T-cell (primary cell): ENCODE measurements at regions not wholly inside any gene's neighbourhood (a gene's known extent, or its start where the extent isn't known, plus 50 kb on each side); places are given as distances from the start of the nearest gene placed in this dataset.

Experiments
- ATAC-seq, 4 experiments: fragments of 200-7000 bp in 3 of 4; fragments of 150-1000 bp in 1 of 4; cut with Tn5 transposase; replicated peaks in 1 of 4; 1 replicate in 3 of 4; 2 replicates in 1 of 4; pipeline ENCODE4 v1.10.0; 2021; ENCODE audit warnings: moderate library complexity in 3 of 4, mild to moderate bottlenecking in 2 of 4, moderate number of reproducible peaks in 1 of 4
- CTCF ChIA-PET, 2 donors: fragments of 300-600 bp; sonication (Branson Sonifier 250); formaldehyde crosslinking; loops; one replicate each; lab custom pipeline; 2022; ENCODE audit warnings: antibody characterized with exemption in 2 of 2; lab: Charles Lee
- POLR2A ChIA-PET, 2 donors: fragments of 300-600 bp; sonication (Branson Sonifier 250); formaldehyde crosslinking; loops; one replicate each; lab custom pipeline; 2022; ENCODE audit warnings: antibody characterized with exemption in 2 of 2; lab: Charles Lee
- DNase-seq, 35 experiments: peaks; one replicate each; pipeline versions ENCODE4 v3.0.0 to v3.0.0-alpha.2; 2013 to 2023
- H3K27ac ChIP-seq: one replicate; pipeline ENCODE4 v1.5.1; 2013; ENCODE audit warnings: low read length
- H3K27me3 ChIP-seq, 2 experiments: replicated peaks in 1 of 2; 1 replicate in 1 of 2; 2 replicates in 1 of 2; pipeline versions ENCODE4 v1.6.1 to v1.7.0; 2013; ENCODE audit warnings: low read length in 1 of 2, mixed read lengths in 1 of 2; ENCODE audit not compliant: control insufficient read depth in 2 of 2, insufficient read depth in 2 of 2; ENCODE audit errors: extremely low read depth in 1 of 2
- H3K36me3 ChIP-seq, 2 donors: 1 replicate in 1 of 2; 2 replicates in 1 of 2; pipeline versions ENCODE4 v1.6.1 to v1.7.0; 2013; ENCODE audit warnings: low read length in 1 of 2; ENCODE audit not compliant: control insufficient read depth in 2 of 2, insufficient read depth in 1 of 2; ENCODE audit errors: extremely low read depth in 1 of 2
- H3K4me1 ChIP-seq, 2 experiments: 1 replicate in 1 of 2; 2 replicates in 1 of 2; pipeline versions ENCODE4 v1.6.1 to v1.7.0; 2013; ENCODE audit warnings: low read length in 2 of 2, mixed read lengths in 1 of 2; ENCODE audit not compliant: insufficient read depth in 2 of 2, control insufficient read depth in 1 of 2; ENCODE audit errors: extremely low read depth in 1 of 2
- H3K4me3 ChIP-seq, 2 donors: 1 replicate in 1 of 2; 2 replicates in 1 of 2; pipeline versions ENCODE4 v1.5.1 to v1.7.0; 2013; ENCODE audit warnings: mild to moderate bottlenecking in 2 of 2, low read length in 1 of 2, moderate library complexity in 1 of 2; ENCODE audit not compliant: control insufficient read depth in 1 of 2; ENCODE audit errors: extremely low read depth in 1 of 2
- H3K9me3 ChIP-seq: 2 replicates; pipeline ENCODE4 v1.7.0; 2013
- H3K27ac Mint-ChIP-seq, 2 donors: one replicate each; pipeline ENCODE4 v1.8.0; 2020 to 2021; ENCODE audit warnings: mild to moderate bottlenecking in 2 of 2, mixed read lengths in 2 of 2
- H3K27me3 Mint-ChIP-seq, 2 donors: one replicate each; pipeline ENCODE4 v1.8.0; 2021 to 2022; ENCODE audit warnings: mixed read lengths in 2 of 2
- H3K36me3 Mint-ChIP-seq: one replicate; pipeline ENCODE4 v1.8.0; 2021; ENCODE audit warnings: mixed read lengths
- H3K4me1 Mint-ChIP-seq, 3 donors: one replicate each; pipeline ENCODE4 v1.8.0; 2020 to 2022; ENCODE audit warnings: mixed read lengths in 3 of 3, mild to moderate bottlenecking in 1 of 3
- H3K4me3 Mint-ChIP-seq, 3 donors: one replicate each; pipeline ENCODE4 v1.8.0; 2020 to 2022; ENCODE audit warnings: mild to moderate bottlenecking in 3 of 3, mixed read lengths in 3 of 3, moderate library complexity in 3 of 3
- H3K9me3 Mint-ChIP-seq, 3 donors: one replicate each; pipeline ENCODE4 v1.8.0; 2020 to 2022; ENCODE audit warnings: mixed read lengths in 3 of 3
- WGBS: methylation state at CpG from one replicate; pipeline ENCODE4 v1.1.5; 2013; ENCODE audit warnings: missing lambda C conversion rate; ENCODE audit not compliant: insufficient coverage; 5-methylcytosine and 5-hydroxymethylcytosine counted together

GRCh38 chr4:42751587-42751986, 94.7 kb upstream of the ATP8A1 start:
- Histone ChIP-seq H3K4me3 (no peak overlapping the region), H3K4me1 (no peaks in the 10 kb centered on the region), H3K27me3 (no peaks in the 10 kb centered on the region), H3K27ac (no peak overlapping the region), H3K36me3 (no peaks in the 10 kb centered on the region), H3K9me3 (no peaks in the 10 kb centered on the region)
- DNase-seq: no peak
- no peak overlapping the region for H3K27ac Mint-ChIP-seq
- H3K36me3 Mint-ChIP-seq: no peaks in the 10 kb centered on the region
- H3K9me3 Mint-ChIP-seq: no peaks in the 10 kb centered on the region
- CTCF ChIA-PET: interaction anchor here in 1 of 2 donors (1.1 to 3.6 kb wide), 3 partner anchors 180 to 184 kb away, joined by 6 to 39 read pairs (median 6); no protein-coding TSS in a partner anchor
- no peak for ATAC-seq
- no peaks in the 10 kb centered on the region for H3K4me1 Mint-ChIP-seq
- H3K27me3 Mint-ChIP-seq: no peaks in the 10 kb centered on the region
- no CpG with 5 or more reads among the region's 1 CpG for WGBS
- POLR2A ChIA-PET: no interaction called here
- H3K4me3 Mint-ChIP-seq: no peak overlapping the region

GRCh38 chr4:42750856-42751255, 94.0 kb upstream of the ATP8A1 start:
- Mint-ChIP-seq H3K27ac (no peak overlapping the region), H3K4me1 (no peaks in the 10 kb centered on the region), H3K27me3 (no peaks in the 10 kb centered on the region)

GRCh38 chr4:42750091-42750490, 93.2 kb upstream of the ATP8A1 start:
- CTCF ChIA-PET: interaction anchor here (0.6 to 3.6 kb wide), 8 partner anchors 115 to 230 kb away, joined by 3 to 39 read pairs (median 4); no protein-coding TSS in a partner anchor
- no CpG with 5 or more reads among the region's 1 CpG for WGBS
- peak in 3 of 4 experiments; percentile 64 to 84 (median 64) for ATAC-seq

More at GRCh38 chr4:42750856-42751255, 94.0 kb upstream of the ATP8A1 start:
- ChIA-PET CTCF (interaction anchor here (0.6 to 3.6 kb wide), 6 partner anchors 116 to 184 kb away, joined by 3 to 39 read pairs (median 6); no protein-coding TSS in a partner anchor), POLR2A (interaction anchor here in 1 of 2 donors (0.5 kb wide), 1 partner anchor 93 kb away, joined by 12 read pairs; no protein-coding TSS in a partner anchor)
- Histone ChIP-seq H3K27ac (no peak overlapping the region), H3K36me3 (no peaks in the 10 kb centered on the region), H3K9me3 (no peaks in the 10 kb centered on the region), H3K4me3 (no peak overlapping the region), H3K4me1 (no peaks in the 10 kb centered on the region), H3K27me3 (no peaks in the 10 kb centered on the region)
- DNase-seq (no peak), ATAC-seq (no peak)
- H3K36me3 Mint-ChIP-seq: no peaks in the 10 kb centered on the region
- peaks cover 0 to under 1% (median 0%) of the 10 kb centered on the region in 3 donors for H3K9me3 Mint-ChIP-seq
- no peak overlapping the region for H3K4me3 Mint-ChIP-seq
- 100% methylated on average over 1 of the region's 2 CpGs for WGBS

GRCh38 chr4:42747971-42748370, 91.1 kb upstream of the ATP8A1 start:
- CTCF ChIA-PET: no interaction called here
- Histone ChIP-seq H3K4me3 (no peak overlapping the region), H3K4me1 (no peaks in the 10 kb centered on the region), H3K36me3 (no peaks in the 10 kb centered on the region), H3K27me3 (no peaks in the 10 kb centered on the region), H3K9me3 (peaks cover 4% of the 10 kb centered on the region), H3K27ac (no peak overlapping the region)
- no peaks in the 10 kb centered on the region for H3K27me3 Mint-ChIP-seq
- peaks cover 0 to 5% (median 0%) of the 10 kb centered on the region in 3 donors for H3K9me3 Mint-ChIP-seq
- POLR2A ChIA-PET: no interaction called here
- no peak for DNase-seq
- H3K27ac Mint-ChIP-seq: no peak overlapping the region
- H3K36me3 Mint-ChIP-seq: no peaks in the 10 kb centered on the region
- H3K4me1 Mint-ChIP-seq: no peaks in the 10 kb centered on the region
- WGBS: 100% methylated on average over 1 of the region's 2 CpGs
- no peak for ATAC-seq
- no peak overlapping the region for H3K4me3 Mint-ChIP-seq

More at GRCh38 chr4:42750091-42750490, 93.2 kb upstream of the ATP8A1 start:
- H3K27me3 ChIP-seq: no peaks in the 10 kb centered on the region
- no peak overlapping the region for H3K27ac Mint-ChIP-seq
- POLR2A ChIA-PET: no interaction called here
- H3K27me3 Mint-ChIP-seq: no peaks in the 10 kb centered on the region
- H3K27ac ChIP-seq: no peak overlapping the region
- DNase-seq: peak in 29 of 35 experiments; percentile 11 to 71 (median 27)
- H3K4me3 ChIP-seq: no peak overlapping the region
- H3K9me3 Mint-ChIP-seq: peaks cover 0 to 5% (median 0%) of the 10 kb centered on the region in 3 donors
- no peaks in the 10 kb centered on the region for H3K4me1 Mint-ChIP-seq
- peaks cover 4% of the 10 kb centered on the region for H3K9me3 ChIP-seq
- H3K36me3 Mint-ChIP-seq: no peaks in the 10 kb centered on the region
- H3K4me3 Mint-ChIP-seq: no peak overlapping the region
- no peaks in the 10 kb centered on the region for H3K36me3 ChIP-seq
- H3K4me1 ChIP-seq: no peaks in the 10 kb centered on the region

GRCh38 chr4:42736527-42737195, 79.8 kb upstream of the ATP8A1 start:
- H3K4me1 ChIP-seq: no peaks in the 10 kb centered on the region
- Mint-ChIP-seq H3K36me3 (no peaks in the 10 kb centered on the region), H3K27me3 (peaks cover 0 to 8% of the 10 kb centered on the region in 2 donors), H3K4me1 (no peaks in the 10 kb centered on the region), H3K9me3 (peaks cover 3 to 16% (median 6%) of the 10 kb centered on the region in 3 donors), H3K4me3 (no peak overlapping the region), H3K27ac (no peak overlapping the region)
- 96% methylated on average over 3 of the region's 5 CpGs for WGBS
- no peaks in the 10 kb centered on the region for H3K36me3 ChIP-seq
- H3K4me3 ChIP-seq: no peak overlapping the region
- CTCF ChIA-PET: interaction anchor here in 1 of 2 donors (1.1 kb wide), 1 partner anchor 9 kb away, joined by 3 read pairs; no protein-coding TSS in a partner anchor
- no peaks in the 10 kb centered on the region for H3K9me3 ChIP-seq
- ATAC-seq: no peak
- DNase-seq: no peak
- no peak overlapping the region for H3K27ac ChIP-seq
- POLR2A ChIA-PET: no interaction called here
- no peaks in the 10 kb centered on the region for H3K27me3 ChIP-seq

- no peaks in the 10 kb centered on the region for H3K27me3 ChIP-seq
- DNase-seq (no peak), ATAC-seq (no peak)
- no peaks in the 10 kb centered on the region for H3K36me3 Mint-ChIP-seq
- H3K4me3 ChIP-seq: no peak overlapping the region
- ChIA-PET CTCF (interaction anchor here in 1 of 2 donors (0.7 kb wide), 1 partner anchor 262 kb away, joined by 7 read pairs; no protein-coding TSS in a partner anchor), POLR2A (no interaction called here)
- H3K27ac Mint-ChIP-seq: no peak overlapping the region
- WGBS: 60% methylated on average over 1 of the region's 2 CpGs
- no peaks in the 10 kb centered on the region for H3K4me1 ChIP-seq
- peaks cover 0 to 12% (median 10%) of the 10 kb centered on the region in 3 donors for H3K9me3 Mint-ChIP-seq
- H3K4me1 Mint-ChIP-seq: no peaks in the 10 kb centered on the region
- no peak overlapping the region for H3K4me3 Mint-ChIP-seq
- H3K9me3 ChIP-seq: no peaks in the 10 kb centered on the region
- no peaks in the 10 kb centered on the region for H3K36me3 ChIP-seq
- no peak overlapping the region for H3K27ac ChIP-seq
- peaks cover 0 to 8% of the 10 kb centered on the region in 2 donors for H3K27me3 Mint-ChIP-seq
Observed at GRCh38 chr4:42733380-42733779, 76.5 kb upstream of the ATP8A1 start.
